GM11168 (cell line): ENCODE measurements at regions not wholly inside any gene's neighbourhood (a gene's known extent, or its start where the extent isn't known, plus 50 kb on each side); places are given as distances from the start of the nearest gene placed in this dataset.

Source experiments
- in situ Hi-C: fragments of 300-500 bp; cut with MboI; formaldehyde crosslinking; loops from one replicate; pipeline ENCODE4 v1.12.0; 2022; ENCODE audit warnings: low sequenced_read_pairs; ENCODE audit not compliant: unreplicated experiment

- in situ Hi-C loops: loop anchor here (25.0 kb wide), 1 partner anchor 270 kb away; the partner anchor contains the start of gene FAM43A
Observed at GRCh38 chr3:194957743-194958240, 272.1 kb downstream of the FAM43A start.

GRCh38 chr3:194959217-194959616, 273.5 kb downstream of the FAM43A start:
- in situ Hi-C loops: loop anchor here (25.0 kb wide), 1 partner anchor 272 kb away; the partner anchor contains the start of gene FAM43A

GRCh38 chr3:194959666-194960065, 274.0 kb downstream of the FAM43A start:
- in situ Hi-C loops: loop anchor here (25.0 kb wide), 1 partner anchor 272 kb away; the partner anchor contains the start of gene FAM43A

GRCh38 chr3:194960446-194961032, 274.9 kb downstream of the FAM43A start:
- in situ Hi-C loops: loop anchor here (25.0 kb wide), 1 partner anchor 273 kb away; the partner anchor contains the start of gene FAM43A

GRCh38 chr3:194961149-194961548, 275.5 kb downstream of the FAM43A start:
- in situ Hi-C loops: loop anchor here (25.0 kb wide), 1 partner anchor 274 kb away; the partner anchor contains the start of gene FAM43A

- in situ Hi-C loops: loop anchor here (25.0 kb wide), 1 partner anchor 274 kb away; the partner anchor contains the start of gene FAM43A
Observed at GRCh38 chr3:194961571-194961970, 275.9 kb downstream of the FAM43A start.

GRCh38 chr3:194962056-194962455, 276.4 kb downstream of the FAM43A start:
- in situ Hi-C loops: loop anchor here (25.0 kb wide), 1 partner anchor 275 kb away; the partner anchor contains the start of gene FAM43A

- in situ Hi-C loops: loop anchor here (25.0 kb wide), 1 partner anchor 278 kb away; the partner anchor contains the start of gene FAM43A
Observed at GRCh38 chr3:194964809-194965208, 279.1 kb downstream of the FAM43A start.

- in situ Hi-C loops: loop anchor here (25.0 kb wide), 1 partner anchor 280 kb away; the partner anchor contains the start of gene FAM43A
Observed at GRCh38 chr3:194967151-194968117, 281.8 kb downstream of the FAM43A start.

GRCh38 chr3:194970066-194970465, 284.4 kb downstream of the FAM43A start:
- in situ Hi-C loops: loop anchor here (25.0 kb wide), 1 partner anchor 283 kb away; the partner anchor contains the start of gene FAM43A

- in situ Hi-C loops: loop anchor here (25.0 kb wide), 1 partner anchor 284 kb away; the partner anchor contains the start of gene FAM43A
Observed at GRCh38 chr3:194971009-194971408, 285.3 kb downstream of the FAM43A start.

- in situ Hi-C loops: loop anchor here (25.0 kb wide), 1 partner anchor 285 kb away; the partner anchor contains the start of gene FAM43A
Observed at GRCh38 chr3:194971965-194972364, 286.3 kb downstream of the FAM43A start.

GRCh38 chr3:194972641-194973040, 287.0 kb downstream of the FAM43A start:
- in situ Hi-C loops: loop anchor here (25.0 kb wide), 1 partner anchor 285 kb away; the partner anchor contains the start of gene FAM43A

- in situ Hi-C loops: loop anchor here (25.0 kb wide), 1 partner anchor 286 kb away; the partner anchor contains the start of gene FAM43A
Observed at GRCh38 chr3:194973366-194974000, 287.8 kb downstream of the FAM43A start.

GRCh38 chr3:194974468-194975135, 288.9 kb downstream of the FAM43A start:
- in situ Hi-C loops: loop anchor here (25.0 kb wide), 1 partner anchor 287 kb away; the partner anchor contains the start of gene FAM43A

- in situ Hi-C loops: no loop called here
Observed at GRCh38 chr3:194976049-194976451, 290.4 kb downstream of the FAM43A start.

GRCh38 chr3:194976874-194977273, 291.2 kb downstream of the FAM43A start:
- in situ Hi-C loops: no loop called here

- in situ Hi-C loops: no loop called here
Observed at GRCh38 chr3:194977356-194977755, 291.7 kb downstream of the FAM43A start.

- in situ Hi-C loops: no loop called here
Observed at GRCh38 chr3:194979173-194979572, 291.8 kb downstream of the XXYLT1 start.
